Dermis blood vessel endothelial cell (primary cell): ENCODE measurements at regions not wholly inside any gene's neighbourhood (a gene's known extent, or its start where the extent isn't known, plus 50 kb on each side); places are given as distances from the start of the nearest gene placed in this dataset.
A peak's percentile ranks its signal among the peaks of the same experiment; 100 is the strongest.
"Not testable (repeated sequence)": the region's sequence is repeated elsewhere in the genome, so short reads cannot be mapped to it uniquely, and the experiment has no call there.

Experiments
- DNase-seq: peaks from one replicate; pipeline ENCODE4 v3.0.0; 2010

DNA sequence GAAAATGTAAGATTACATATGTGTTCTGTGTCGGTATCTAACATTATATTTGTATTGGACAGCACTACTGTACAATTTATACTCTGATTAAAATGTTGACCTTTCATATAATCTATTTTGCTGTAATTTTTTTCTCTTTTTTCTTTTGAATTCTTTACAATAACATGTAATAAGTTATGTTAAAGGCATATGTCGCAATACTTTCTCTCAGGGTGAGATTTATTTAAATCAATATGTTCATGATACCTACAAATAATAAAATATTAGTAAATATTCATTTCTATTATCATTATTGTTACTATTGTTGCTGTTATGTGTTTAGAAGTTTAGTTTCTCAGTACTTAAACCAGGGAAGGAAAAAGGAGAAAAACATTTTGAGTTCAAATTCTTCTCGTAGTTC is 807.4 kb downstream of the STIM2 start:
- DNase-seq, result no peak

- DNase-seq, result no peak
Measured at GRCh38 chr4:27678027-27678426, 817.4 kb downstream of the STIM2 start.

- DNase-seq, result peak; percentile 3
Measured at GRCh38 chr4:27684610-27685011, 824.0 kb downstream of the STIM2 start.

DNA sequence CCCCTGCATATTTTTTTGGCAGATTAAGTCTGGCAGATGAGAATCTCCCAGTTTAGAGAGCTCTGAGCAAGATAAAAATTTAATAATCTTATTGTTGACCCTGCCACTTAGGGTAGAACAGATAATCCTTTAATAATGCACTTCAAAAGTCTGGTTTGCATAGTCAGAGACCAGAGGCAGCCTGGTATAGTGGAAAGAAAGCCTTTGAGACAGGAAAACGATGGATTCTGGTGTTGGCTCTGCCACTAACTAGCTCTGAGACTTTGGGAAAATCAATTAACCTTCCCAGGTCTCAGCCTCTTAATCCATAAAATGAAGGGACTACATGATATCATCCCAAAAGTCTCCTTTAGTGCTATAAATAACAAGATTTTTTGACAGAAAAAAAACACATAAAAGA is 824.5 kb downstream of the STIM2 start:
- no peak for DNase-seq

DNA sequence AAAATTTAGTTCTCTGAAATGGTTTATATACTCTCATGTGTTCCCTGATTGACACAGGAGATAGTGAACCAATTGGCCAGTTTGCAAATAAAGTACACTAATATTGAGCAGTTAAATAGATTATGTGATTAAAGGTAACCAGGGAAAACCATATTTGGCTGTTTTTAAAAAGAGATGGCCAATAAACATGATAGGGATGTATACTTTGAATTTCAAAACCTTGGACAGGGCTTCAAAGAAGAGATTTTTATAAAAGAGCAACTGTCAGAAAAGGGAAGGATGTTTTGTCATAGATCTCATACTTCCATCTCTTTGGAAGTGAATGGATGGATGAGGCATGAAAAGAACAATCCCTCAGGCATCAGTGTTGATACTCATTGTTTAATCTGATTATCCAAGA is 825.3 kb downstream of the STIM2 start:
- no peak for DNase-seq

DNA sequence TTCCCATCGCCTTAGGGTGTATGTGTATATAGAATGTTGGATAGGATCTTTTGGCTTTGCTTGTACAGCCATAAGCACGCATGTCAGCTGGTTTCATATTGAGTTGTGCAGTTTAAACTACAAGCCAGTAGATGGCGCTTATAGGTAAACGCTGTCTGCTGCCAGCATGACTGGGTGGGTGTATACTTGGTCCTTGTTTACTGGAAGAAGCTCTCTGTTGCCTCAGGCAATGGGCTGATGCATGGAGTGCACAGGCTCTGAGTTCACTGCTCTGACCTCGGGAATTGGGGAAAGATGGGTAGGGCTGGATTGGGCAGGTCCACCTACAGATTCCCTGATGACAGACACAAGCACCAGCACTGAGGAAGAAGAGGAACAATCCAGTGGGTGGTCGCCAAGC is 831.5 kb downstream of the STIM2 start:
- no peak for DNase-seq

DNA sequence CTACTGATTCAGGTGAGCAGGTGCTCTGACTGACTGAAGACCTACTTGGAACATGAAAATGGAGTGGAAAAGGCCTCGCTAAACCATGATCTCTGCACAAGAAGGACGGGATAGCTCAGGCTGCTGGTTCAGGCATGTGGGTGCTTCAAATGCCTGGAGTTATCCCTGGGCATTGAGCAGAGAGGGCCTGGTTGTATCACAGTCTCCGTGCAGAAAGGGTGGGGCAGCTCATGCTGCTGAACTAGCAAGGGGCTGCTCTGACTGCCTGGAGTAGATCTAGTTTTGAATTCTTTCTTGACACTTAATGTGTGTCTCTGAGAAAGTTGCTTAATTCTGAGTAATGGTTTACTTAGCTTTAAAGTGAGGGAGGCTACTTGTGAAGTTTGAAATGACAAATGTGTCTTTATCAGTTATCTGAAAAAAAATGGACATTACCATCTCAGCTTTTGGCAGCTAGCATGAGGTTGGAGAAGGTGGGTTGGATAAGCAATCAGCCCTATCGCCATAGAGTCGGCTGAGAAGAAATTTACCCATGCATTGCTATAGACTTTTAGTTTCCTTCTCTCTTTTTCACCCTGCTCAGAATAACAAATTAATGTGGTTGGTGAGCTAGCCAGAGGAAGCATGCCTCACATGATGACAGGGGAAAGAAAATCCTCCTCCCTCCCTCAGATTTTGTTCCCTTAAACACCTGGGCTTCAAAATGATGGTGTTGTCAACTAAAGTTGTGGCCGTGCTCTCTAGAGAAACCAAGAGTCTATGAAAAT is 832.4 kb downstream of the STIM2 start:
- DNase-seq, result no peak

DNA sequence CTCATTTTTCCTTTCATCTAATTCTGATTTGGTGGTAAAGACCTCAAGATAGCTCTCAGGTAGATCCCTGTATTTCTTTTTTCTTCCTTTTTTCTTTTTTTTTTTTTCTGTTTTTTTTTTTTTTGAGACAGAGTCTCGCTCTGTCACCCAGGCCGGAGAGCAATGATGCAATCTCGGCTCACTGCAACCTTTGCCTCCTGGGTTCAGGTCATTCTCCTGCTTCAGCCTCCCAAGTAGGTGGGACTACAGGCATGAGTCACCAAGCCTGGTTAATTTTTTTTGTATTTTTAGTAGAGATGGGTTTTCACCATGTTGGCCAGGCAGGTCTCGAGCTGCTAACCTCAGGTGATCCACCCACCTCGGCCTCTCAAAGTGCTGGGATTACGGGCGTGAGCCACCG is 835.6 kb downstream of the STIM2 start:
- not testable (repeated sequence) for DNase-seq

DNA sequence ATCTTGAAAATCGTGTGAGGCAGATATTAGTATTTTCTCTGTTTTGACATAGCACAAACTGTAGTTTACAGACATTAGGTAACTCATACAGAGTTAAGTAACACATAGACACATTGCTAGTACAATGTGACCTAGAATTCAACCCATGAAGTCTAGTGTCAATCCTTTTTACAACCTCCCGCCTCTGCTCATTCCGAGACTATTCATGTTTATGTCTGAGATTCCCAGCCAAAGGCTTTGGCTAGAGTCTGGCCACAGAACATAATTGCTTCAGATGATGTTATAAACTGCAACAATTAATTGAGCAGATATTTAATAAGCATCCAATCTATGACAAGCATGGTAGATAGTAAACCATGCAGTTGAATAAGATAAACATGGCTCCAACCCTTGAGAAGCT is 841.0 kb downstream of the STIM2 start:
- DNase-seq, result no peak

DNA sequence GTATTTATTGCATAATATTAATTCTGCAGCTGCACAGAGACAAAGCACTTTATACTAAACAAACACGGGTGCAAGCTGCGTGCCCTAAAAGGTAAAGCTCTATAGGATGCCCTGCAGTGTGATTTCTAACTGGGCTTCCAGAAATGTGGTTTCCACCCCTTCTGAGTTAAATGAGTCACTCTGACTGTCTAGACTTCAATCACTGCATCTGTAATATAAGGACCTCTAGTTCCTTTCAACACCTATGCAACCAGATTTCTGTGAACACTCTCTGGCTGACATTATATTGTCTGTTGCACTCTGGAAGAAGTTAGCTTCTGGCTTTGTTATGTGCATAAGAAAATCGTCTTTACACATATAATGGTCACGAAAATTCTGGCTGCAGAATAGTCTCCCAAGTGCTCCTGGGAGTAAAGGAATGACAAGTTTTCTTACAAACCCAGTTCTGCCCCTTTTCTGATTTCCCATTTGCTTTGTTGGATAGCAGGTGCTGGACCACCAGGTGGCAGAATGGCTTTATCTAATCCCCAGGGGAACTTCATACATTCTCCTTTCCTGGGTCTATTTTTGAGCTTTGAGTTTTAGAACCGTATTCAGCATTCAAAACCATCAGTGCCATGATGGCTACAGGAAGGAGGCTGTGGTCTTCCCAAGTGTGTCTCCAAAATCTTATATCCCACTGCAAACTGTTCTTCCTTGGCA is 842.2 kb downstream of the STIM2 start:
- DNase-seq, result no peak

GRCh38 chr4:27703771-27704170 is 843.1 kb downstream of the STIM2 start:
- no peak for DNase-seq

- no peak for DNase-seq
Measured at GRCh38 chr4:27711041-27711440, 850.4 kb downstream of the STIM2 start.

GRCh38 chr4:27714073-27714472 is 853.4 kb downstream of the STIM2 start:
- DNase-seq, result no peak

GRCh38 chr4:27716693-27717430 is 856.2 kb downstream of the STIM2 start:
- no peak for DNase-seq

DNA sequence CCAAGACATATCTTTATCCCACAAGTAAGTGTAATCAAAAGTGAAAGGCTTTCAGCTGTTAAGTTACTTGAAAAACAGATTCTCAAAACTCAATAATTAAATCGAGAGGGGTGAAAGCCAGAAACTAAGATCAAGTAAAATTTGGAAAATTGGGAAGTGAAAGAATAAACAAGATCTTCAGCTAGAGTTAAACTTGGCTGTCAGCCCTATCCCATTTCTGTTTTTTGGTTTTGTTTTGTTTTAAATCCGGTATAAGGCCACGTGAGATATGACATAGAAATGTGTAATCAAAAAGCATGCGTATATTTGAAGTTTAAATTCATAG is 856.8 kb downstream of the STIM2 start:
- DNase-seq, result no peak

- no peak for DNase-seq
Measured at GRCh38 chr4:27720010-27720766, 859.5 kb downstream of the STIM2 start.

- DNase-seq, result no peak
Measured at GRCh38 chr4:27721193-27721592, 860.6 kb downstream of the STIM2 start.

DNA sequence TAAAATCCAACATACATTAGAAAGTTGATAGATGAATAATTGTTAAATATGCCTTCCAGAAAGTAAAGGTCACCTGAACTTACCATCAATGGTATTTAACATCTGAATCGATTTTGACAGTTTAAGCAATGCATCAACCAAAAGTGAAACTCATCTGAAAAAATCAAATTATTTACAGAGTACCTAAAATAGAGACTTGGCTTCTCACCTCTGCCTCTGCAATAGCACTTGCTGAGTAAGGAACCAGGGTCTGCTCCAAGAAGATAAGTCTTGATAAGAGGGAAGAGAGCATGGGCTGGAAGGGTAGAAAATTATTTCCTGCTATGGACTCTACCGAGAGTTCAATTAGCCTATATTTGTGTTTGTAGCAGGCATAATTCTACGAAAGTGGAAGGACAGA is 868.3 kb downstream of the STIM2 start:
- DNase-seq, result no peak

DNA sequence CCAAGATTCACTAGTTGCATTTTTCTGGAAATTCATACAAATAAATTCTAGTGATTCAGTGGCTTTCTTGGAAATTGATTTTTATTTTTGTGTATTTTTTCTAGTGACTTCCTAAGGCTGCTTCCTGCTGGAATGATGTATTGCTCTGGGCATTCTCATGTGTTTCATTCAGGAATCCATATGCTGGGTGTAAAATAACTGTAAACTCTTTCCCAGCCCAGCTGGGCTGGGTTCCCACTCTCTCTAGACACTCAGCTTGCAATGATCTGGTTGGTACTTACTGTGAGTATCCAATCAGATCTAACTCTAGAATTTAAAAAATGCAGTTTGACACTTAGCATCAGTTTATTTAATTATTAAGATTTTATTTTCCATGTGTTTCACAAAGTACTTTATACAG is 882.2 kb downstream of the STIM2 start:
- no peak for DNase-seq

GRCh38 chr4:27759611-27760575 is 899.3 kb downstream of the STIM2 start:
- no peak for DNase-seq

DNA sequence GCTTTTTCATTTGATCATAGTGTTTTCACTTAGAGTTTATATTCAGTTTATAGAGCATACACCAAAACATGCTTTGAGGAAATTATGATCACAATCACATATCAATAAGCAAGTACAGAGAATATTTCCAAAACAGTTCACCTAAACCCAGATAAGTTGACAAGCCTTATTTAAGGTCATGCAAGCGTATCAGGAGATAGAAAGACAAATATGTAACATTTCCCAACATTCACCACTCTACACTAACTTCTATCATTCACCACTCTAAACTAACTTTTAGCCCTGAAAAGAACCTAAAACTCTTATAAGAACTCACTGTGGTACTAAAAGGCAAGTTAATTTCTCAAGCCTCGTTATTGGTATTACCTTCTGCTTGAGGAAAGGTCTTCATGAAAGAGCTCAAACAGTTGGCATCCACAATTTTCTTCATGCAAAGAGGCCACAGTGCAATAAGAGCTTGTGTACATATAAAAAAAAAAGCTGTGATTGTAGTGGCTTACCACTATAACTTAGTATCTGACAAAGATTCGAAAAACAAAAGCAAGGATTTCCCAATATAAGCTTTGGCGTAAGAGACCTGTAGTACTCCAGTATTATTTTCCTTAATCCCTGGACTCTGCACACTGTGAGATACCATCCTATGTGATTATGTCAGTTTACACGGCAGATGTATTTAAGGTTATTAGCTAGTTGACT is 903.3 kb downstream of the STIM2 start:
- DNase-seq, result no peak

DNA sequence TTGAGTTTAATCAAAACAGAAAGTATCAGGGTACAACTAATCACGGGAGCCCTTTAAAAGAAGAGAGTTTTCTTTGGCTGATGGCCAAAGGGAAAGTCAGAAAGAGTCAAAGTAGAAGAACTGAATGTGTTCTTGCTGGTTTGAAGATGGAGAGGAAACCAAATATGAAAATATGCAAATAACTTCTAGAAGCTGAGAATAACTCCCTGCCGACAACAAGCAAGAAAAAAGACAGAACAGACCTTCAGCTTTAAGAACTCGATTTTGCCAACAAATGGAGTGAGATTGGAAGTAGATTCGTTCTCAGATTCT is 903.8 kb downstream of the STIM2 start:
- no peak for DNase-seq
